ENCODE measurements at regions not wholly inside any gene's neighbourhood (a gene's known extent, or its start where the extent isn't known, plus 50 kb on each side); places are given as distances from the start of the nearest gene placed in this dataset.
"Not testable (repeated sequence)": the region's sequence is repeated elsewhere in the genome, so short reads cannot be mapped to it uniquely, and the experiment has no call there.

GRCh38 chr7:108627476-108628051, 57.9 kb downstream of the DNAJB9 start:
- no peak for DNase-seq

DNA sequence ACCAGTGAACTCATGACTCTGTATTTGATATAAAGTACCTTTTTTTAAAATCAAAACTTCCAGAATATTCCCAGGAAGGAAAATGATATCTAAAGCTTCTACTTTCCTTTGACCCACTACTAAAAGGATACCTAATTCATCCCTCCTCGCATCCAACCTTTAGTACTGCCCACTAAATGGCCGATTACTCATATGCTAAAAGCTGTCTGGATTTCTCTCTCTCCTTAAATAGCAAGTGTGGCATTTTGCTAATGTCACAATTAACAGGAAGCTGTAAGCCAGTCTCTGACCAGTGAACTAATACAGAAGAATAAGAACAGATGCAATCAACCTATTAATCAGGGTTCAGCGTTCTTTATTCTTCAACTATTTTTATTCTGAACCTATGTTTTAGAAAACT, 59.0 kb downstream of the DNAJB9 start:
- DNase-seq: no peak

DNA sequence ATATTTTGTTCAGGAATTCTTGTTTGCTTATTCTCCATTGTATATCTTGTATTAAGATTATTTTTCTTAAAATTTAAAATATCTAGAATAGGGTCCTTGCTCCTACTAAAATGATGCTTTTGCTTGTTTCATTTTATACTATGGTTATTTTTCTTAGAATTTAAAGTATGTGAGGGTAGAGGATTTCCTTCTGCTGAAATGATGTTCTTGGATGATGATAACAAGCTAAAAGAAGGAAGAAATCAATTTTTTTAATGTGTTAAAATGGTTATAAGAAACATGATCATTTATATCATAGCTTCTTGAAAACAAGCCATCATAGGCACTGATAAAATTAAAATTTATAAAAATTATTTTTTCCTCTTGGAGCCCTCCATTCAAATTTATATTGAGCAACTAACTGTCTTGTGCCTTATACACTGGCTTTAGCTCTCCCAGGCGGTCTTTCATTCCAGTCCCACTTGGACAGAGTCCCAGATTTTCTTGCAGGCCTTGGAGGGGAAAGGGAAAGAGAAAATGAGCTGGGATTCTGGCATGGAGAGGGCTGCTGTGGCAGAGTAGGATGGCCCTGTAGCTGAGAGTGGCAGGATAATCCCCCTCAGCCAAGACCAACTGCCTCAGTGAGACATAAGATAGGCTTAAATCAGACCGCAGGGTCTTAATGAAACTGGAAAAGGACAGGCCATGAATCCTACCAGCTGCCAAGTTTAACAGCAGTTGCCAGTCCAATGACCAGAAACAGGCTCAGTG, 60.2 kb downstream of the DNAJB9 start:
- no peak for DNase-seq

DNA sequence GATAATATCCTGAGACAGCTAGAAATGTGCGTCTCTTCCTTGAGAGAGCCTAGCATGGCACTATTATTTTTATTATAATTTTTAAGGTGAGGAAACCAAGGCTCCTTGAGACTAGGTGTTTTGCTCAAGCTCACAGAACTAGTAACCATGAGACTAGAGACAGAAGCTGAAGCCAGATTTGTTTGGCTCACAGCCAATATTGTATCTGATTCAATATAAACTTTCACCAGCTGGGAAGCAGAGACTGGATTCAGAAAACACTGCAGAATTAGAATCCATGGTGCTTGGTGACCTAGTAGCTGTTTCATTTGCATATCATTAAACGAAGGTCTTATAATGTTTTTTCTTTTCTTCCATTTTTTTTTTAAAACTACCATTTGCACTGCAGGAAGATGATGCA, 64.4 kb downstream of the DNAJB9 start:
- DNase-seq: no peak

DNA sequence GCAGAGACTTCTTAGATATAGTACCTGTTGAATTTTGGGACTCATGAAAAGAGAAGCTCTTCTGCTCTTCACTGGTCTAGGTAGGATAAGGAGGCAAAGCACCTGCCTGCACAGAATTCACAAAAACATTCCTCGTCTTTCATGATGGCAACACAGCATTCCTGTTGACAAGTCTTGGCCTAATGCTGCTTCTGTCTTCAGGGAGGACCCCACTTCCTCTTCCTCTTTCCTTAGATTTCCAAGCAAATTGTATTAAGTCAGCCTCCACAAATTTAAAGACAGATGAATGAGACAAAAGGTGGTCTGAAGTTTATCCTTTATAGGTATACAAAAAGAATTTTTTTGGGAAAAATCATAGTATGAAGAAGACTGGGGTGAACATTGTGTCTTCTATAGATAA, 64.9 kb downstream of the DNAJB9 start:
- no peak for DNase-seq

GRCh38 chr7:108637049-108637621, 67.5 kb downstream of the DNAJB9 start:
- DNase-seq: no peak

DNA sequence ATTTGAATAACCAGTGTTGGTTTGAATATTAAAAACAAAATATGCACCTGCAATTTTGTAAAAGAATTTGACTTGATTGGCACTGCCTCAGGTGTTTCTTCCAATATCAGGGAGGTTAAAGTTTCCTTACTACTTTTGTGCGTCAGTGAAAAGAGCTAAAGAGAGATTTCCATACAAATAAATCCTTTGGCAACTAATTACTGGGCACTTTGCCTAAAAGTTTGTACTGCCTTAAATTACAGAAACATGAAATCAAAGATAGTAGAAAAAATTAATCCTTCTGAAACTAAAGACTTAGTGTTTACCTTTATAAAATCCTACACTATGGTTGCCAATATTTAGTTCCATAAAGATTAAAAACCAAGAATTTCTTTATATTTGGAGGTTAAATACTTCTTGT, 72.5 kb downstream of the DNAJB9 start:
- no peak for DNase-seq

GRCh38 chr7:108643136-108643535, 73.5 kb downstream of the DNAJB9 start:
- no peak for DNase-seq

GRCh38 chr7:108648989-108649388, 79.3 kb downstream of the DNAJB9 start:
- DNase-seq: no peak

- no peak for DNase-seq
Observed at GRCh38 chr7:108650467-108650866, 80.8 kb downstream of the DNAJB9 start.

- no peak for DNase-seq
Observed at GRCh38 chr7:108652886-108653285, 83.2 kb downstream of the DNAJB9 start.

GRCh38 chr7:108653526-108653925, 83.9 kb downstream of the DNAJB9 start:
- DNase-seq: no peak

DNA sequence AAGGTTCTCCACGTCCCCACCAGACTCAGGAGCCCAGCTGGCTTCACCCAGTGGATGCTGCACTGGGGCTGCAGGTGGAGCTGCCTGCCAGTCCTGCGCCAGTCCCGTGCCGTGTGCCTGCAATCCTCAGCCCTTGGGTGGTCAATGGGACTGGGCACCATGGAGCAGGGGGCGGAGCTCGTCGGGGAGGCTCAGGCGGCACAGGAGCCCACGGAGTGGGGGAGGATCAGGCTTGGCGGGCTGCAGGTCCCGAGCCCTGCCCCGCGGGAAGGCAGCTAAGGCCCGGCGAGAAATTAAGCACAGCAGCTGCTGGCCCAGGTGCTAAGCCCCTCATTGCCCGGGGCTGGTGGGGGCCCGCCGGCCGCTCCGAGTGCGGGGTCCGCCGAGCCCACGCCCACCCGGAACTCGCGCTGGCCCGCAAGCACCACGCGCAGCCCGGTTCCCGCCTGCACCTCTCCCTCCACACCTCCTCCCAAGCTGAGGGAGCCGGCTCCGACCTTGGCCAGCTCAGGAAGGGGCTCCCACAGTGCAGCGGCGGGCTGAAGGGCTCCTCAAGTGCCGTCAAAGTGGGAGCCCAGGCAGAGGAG, 87.6 kb downstream of the DNAJB9 start:
- not testable (repeated sequence) for DNase-seq

- no peak for DNase-seq
Observed at GRCh38 chr7:108659261-108659660, 89.6 kb downstream of the DNAJB9 start.

- DNase-seq: no peak
Observed at GRCh38 chr7:108659867-108660266, 90.2 kb downstream of the DNAJB9 start.

DNA sequence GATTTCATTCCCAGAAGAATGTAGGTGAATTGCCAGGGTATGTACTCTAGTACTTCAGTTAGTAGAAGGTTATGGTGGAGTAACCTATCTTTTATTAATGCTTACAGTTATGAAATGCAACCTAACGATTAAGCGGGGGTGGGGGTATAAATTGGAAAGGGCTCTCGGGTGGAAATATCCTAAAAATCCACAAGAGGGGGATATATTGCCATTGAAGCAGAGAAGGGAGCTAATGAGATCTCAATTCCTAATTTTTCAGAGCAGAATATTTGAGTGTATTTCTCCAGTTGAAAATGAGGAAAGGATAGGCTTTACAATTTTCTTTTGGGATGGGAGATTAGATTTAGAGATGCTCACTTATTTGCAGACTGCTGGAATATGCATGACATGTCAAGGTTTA, 90.8 kb downstream of the DNAJB9 start:
- peak; percentile 5 for DNase-seq

DNA sequence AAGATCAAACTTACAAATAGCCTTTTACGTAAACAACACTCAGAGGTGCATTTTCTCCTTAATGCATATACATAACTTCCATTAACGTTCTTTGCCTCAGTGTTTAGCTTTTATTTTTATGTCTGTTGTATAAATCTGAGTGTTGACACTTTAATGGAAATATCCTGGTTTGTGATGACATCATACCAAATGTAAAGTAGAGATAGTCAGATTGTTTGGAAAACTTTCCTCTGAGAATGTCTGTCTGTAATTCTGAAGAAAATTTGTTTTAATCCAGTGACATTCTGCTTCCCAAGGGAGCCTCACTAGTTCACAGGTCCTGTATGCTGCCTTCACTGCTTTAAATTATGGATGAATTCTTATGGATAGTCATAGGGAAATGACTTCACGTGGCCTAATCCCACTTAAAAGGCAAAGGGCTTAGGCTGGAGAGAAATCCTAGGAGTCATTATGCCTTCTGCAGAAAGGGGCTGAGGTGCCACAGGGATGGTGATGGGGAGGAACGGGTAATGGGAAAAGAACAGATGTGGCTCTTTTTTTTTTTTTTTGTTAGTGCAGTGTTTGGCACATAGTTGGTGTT, 93.2 kb downstream of the DNAJB9 start:
- no peak for DNase-seq

DNA sequence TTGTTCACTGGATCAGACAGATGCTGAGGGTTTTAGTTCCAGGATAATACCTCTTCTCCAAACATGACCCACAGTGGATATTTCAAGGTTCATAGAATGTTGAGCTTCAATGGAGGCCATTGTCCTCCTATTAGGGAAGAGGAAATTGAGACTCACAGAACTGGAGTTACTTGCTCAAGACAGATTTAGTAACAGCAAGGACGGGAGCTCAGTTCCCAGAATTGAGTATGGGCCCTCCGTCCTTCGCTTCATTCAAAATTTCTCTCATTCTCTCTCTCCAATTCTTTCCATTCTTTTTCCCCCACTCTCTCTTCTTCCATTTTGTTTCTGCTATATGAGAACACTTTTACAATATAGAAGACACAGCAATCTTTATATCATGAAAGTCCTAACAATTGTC, 94.0 kb downstream of the DNAJB9 start:
- no peak for DNase-seq

GRCh38 chr7:108667216-108667615, 97.5 kb downstream of the DNAJB9 start:
- DNase-seq: no peak

DNA sequence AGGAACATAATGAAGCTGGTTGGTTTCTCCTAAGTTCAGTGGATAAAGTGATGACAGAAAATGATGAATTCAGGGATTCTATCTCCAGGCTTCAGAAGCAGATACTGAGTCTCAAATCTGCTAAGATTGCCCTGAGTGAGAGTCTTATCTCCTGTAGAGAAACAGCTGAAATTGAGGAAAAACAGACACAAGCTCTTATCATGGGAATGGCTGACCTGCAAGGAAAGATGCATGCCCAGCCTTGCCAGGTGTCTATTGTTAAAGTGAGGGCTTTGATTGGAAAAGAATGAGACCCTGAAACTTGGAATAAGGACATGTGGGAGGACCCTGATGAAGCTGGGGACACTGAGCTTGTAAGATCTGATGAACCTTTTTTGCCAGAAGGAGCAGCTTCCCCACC, 100.3 kb downstream of the DNAJB9 start:
- no peak for DNase-seq

- not testable (repeated sequence) for DNase-seq
Observed at GRCh38 chr7:108673699-108674098, 104.0 kb downstream of the DNAJB9 start.

- DNase-seq: no peak
Observed at GRCh38 chr7:108684629-108685028, 115.0 kb downstream of the DNAJB9 start.

- no peak for DNase-seq
Observed at GRCh38 chr7:108686494-108686893, 116.8 kb downstream of the DNAJB9 start.

DNA sequence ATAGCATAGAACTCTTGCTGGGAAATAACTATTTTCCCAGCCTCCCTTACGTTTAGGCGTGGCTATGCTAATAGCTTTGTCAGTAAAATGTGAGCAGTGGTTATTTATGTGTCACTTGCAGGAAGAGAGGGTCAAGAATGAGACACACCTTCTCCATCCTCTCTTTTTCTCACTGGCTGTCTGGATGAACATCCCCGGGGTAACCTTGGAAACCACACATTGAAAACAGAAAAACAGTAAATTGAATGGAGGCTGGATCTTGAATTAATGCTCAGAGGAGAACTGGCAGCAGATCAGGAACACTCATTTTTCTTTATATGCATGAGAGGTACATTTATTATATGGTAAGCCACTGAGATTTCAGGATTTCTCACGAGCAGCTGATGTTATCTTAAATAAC, 127.6 kb downstream of the DNAJB9 start:
- DNase-seq: no peak
